ENCODE measurements at regions not wholly inside any gene's neighbourhood (a gene's known extent, or its start where the extent isn't known, plus 50 kb on each side); places are given as distances from the start of the nearest gene placed in this dataset.

DNA sequence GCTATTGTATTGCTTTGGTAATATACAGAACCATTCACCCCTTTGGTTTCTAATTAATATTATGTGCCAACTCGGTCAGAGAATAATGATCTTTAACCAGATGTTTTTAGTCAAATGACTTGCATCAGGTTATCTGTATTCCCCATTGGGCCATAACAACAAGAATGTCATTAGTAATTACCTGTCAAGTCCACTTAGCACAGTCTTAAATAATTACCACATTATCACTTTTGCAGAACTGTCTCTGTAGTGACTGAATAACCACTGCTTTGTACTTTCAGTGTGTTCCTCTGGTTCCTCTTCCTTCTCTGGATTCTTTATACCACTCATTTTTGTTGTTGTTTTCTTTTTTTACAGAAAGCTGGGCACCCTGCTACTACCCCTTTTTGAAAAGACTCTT lies 257.7 kb upstream of the SPOCK3 start:
- no peaks in the 10 kb centered on the region for H3K36me3 ChIP-seq (ENCODE audit: low read depth)
- TF ChIP-seq, protein P1, sequence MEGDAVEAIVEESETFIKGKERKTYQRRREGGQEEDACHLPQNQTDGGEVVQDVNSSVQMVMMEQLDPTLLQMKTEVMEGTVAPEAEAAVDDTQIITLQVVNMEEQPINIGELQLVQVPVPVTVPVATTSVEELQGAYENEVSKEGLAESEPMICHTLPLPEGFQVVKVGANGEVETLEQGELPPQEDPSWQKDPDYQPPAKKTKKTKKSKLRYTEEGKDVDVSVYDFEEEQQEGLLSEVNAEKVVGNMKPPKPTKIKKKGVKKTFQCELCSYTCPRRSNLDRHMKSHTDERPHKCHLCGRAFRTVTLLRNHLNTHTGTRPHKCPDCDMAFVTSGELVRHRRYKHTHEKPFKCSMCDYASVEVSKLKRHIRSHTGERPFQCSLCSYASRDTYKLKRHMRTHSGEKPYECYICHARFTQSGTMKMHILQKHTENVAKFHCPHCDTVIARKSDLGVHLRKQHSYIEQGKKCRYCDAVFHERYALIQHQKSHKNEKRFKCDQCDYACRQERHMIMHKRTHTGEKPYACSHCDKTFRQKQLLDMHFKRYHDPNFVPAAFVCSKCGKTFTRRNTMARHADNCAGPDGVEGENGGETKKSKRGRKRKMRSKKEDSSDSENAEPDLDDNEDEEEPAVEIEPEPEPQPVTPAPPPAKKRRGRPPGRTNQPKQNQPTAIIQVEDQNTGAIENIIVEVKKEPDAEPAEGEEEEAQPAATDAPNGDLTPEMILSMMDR (IDR thresholded peaks at IDR 0.05), result no peak
- ATAC-seq (no peak), DNase-seq (no peak)
- intact Hi-C loops (cut with DNase I, micrococcal nuclease), result no loop called here
- H3K4me1 ChIP-seq (ENCODE audit: low read depth), result no peaks in the 10 kb centered on the region
- H3K4me3 ChIP-seq, result no peak overlapping the region
- H3K9me3 ChIP-seq, result peaks cover 7% of the 10 kb centered on the region

- ATAC-seq, result no peak
- TF ChIP-seq, protein P1 (IDR thresholded peaks at IDR 0.05), result no peak
- H3K36me3 ChIP-seq (ENCODE audit: low read depth), result no peaks in the 10 kb centered on the region
- no peaks in the 10 kb centered on the region for H3K9me3 ChIP-seq
- intact Hi-C loops (cut with DNase I, micrococcal nuclease), result no loop called here
- no peak for DNase-seq
- no peaks in the 10 kb centered on the region for H3K4me1 ChIP-seq (ENCODE audit: low read depth)
- no peak overlapping the region for H3K4me3 ChIP-seq
Observed at GRCh38 chr4:167509551-167509950, 275.3 kb upstream of the SPOCK3 start.

DNA sequence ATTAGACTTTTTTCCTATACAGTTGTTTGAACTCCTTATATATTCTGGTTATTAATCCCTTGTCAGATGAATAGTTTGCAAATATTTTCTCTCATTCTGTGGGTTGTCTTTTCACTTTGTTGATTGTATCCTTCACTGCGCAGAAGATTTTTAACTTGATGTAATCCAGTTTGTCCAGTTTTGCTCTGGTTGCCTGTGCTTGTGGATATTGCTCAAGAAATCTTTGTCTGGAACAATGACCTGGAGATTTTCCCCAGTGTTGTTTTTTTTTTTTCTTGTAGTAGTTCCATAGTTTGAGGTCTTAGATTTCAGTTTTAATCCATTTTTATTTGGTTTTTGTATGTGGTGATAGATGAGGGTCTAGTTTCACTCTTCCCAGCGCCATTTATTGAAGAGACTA lies 289.8 kb upstream of the SPOCK3 start:
- TF ChIP-seq, protein P1 (IDR thresholded peaks at IDR 0.05), result no peak
- ATAC-seq (no peak), DNase-seq (no peak)
- no peaks in the 10 kb centered on the region for H3K36me3 ChIP-seq (ENCODE audit: low read depth)
- H3K4me3 ChIP-seq, result no peak overlapping the region
- no peaks in the 10 kb centered on the region for H3K9me3 ChIP-seq
- intact Hi-C loops (cut with DNase I, micrococcal nuclease), result no loop called here
- no peaks in the 10 kb centered on the region for H3K4me1 ChIP-seq (ENCODE audit: low read depth)

DNA sequence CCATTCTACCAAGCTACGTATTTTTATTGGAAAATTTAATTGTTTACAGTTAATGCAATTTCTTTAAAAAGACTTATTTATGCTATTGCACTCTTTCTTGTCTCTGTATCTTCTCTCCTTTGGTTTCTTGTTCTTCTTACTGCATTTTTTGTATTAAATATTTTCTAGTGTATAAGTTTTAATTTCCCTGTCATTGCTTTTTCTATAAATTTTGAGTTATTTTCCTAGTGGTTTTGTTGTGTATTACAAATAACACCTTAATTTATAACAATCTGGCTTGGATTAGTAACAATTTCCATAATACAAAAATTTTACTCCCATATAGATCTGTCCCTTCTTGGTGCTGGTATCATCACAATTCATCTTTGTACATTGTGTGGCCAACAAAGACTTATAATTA lies 303.5 kb upstream of the SPOCK3 start:
- Histone ChIP-seq H3K4me3 (no peak overlapping the region), H3K4me1 (ENCODE audit: low read depth) (no peaks in the 10 kb centered on the region), H3K9me3 (no peaks in the 10 kb centered on the region), H3K36me3 (ENCODE audit: low read depth) (no peaks in the 10 kb centered on the region)
- TF ChIP-seq, protein P1 (IDR thresholded peaks at IDR 0.05), result no peak
- intact Hi-C loops (cut with DNase I, micrococcal nuclease), result no loop called here
- DNase-seq (no peak), ATAC-seq (no peak)

DNA sequence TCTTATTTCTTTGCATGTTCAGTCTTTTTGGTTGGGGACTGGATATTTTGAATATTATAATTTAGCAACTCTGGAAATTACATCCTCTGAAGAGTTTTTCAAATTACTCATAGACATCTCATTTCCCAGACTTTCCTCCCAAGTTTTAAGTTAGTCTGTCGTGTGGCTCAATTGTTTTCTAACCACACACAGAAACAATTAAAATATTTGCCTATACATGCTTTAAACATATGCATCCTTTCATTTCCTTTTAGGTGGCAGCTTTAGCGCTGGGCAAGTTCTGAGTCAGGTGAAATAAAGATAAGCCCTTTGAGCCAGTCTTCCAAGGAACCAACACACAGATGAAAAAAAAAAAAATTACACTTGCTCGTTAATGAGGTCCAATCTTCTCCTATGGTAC lies 307.0 kb upstream of the SPOCK3 start:
- ATAC-seq, result no peak
- Histone ChIP-seq H3K36me3 (ENCODE audit: low read depth) (no peaks in the 10 kb centered on the region), H3K4me3 (no peak overlapping the region), H3K4me1 (ENCODE audit: low read depth) (no peaks in the 10 kb centered on the region), H3K9me3 (no peaks in the 10 kb centered on the region)
- TF ChIP-seq, protein P1 (IDR thresholded peaks at IDR 0.05), result no peak
- intact Hi-C loops (cut with DNase I, micrococcal nuclease), result no loop called here
- no peak for DNase-seq

- no peak overlapping the region for H3K4me3 ChIP-seq
- no peaks in the 10 kb centered on the region for H3K4me1 ChIP-seq (ENCODE audit: low read depth)
- no peaks in the 10 kb centered on the region for H3K36me3 ChIP-seq (ENCODE audit: low read depth)
- TF ChIP-seq, protein P1 (IDR thresholded peaks at IDR 0.05), result no peak
- ATAC-seq (no peak), DNase-seq (no peak)
- H3K9me3 ChIP-seq, result peaks cover 6% of the 10 kb centered on the region
- intact Hi-C loops (cut with DNase I, micrococcal nuclease), result no loop called here
Observed at GRCh38 chr4:167544391-167544790, 310.1 kb upstream of the SPOCK3 start.

All from mucosa of descending colon (tissue), 3 donors.